ENCODE measurements at regions not wholly inside any gene's neighbourhood (a gene's known extent, or its start where the extent isn't known, plus 50 kb on each side); places are given as distances from the start of the nearest gene placed in this dataset.

GRCh38 chr5:167948251-167948650 is 343.2 kb upstream of the WWC1 start:
- WGBS (ENCODE audit: extremely low coverage, insufficient coverage, insufficient read length) = no CpG with 5 or more reads among the region's 3 CpGs
- H2BK12ac ChIP-seq (ENCODE audit: low read length) = no peak overlapping the region
- H3K79me2 ChIP-seq (ENCODE audit: control insufficient read depth, insufficient read depth, low read length, poor library complexity) = no peaks in the 10 kb centered on the region
- no peak overlapping the region for H3K4me3 ChIP-seq (ENCODE audit: low read depth, low read length)
- H3K27me3 ChIP-seq (ENCODE audit: insufficient read depth, low read length) = no peaks in the 10 kb centered on the region
- no peak overlapping the region for H4K91ac ChIP-seq (ENCODE audit: low read depth, low read length)
- no peak overlapping the region for H3K27ac ChIP-seq (ENCODE audit: low read depth, low read length)
- no peak overlapping the region for H3K14ac ChIP-seq (ENCODE audit: low read length)
- H4K8ac ChIP-seq (ENCODE audit: low read depth, low read length) = no peak overlapping the region
- no peak overlapping the region for H4K12ac ChIP-seq (ENCODE audit: low read depth, low read length)
- H2BK120ac ChIP-seq (ENCODE audit: insufficient read depth, low read length, poor library complexity) = no peak overlapping the region
- DNase-seq = no peak
- H2BK5ac ChIP-seq (ENCODE audit: low read depth, low read length, poor library complexity) = no peak overlapping the region
- H3K9me3 ChIP-seq (ENCODE audit: insufficient read depth, low read depth, low read length) = no peaks in the 10 kb centered on the region
- H3K4ac ChIP-seq (ENCODE audit: low read depth, low read length) = no peak overlapping the region
- H3K4me1 ChIP-seq (ENCODE audit: control insufficient read depth in 1 of 2, insufficient read depth in 2 of 2, low read length in 2 of 2) = peaks cover 30 to 46% of the 10 kb centered on the region in 2 experiments
- peaks cover 33% of the 10 kb centered on the region for H3K79me1 ChIP-seq (ENCODE audit: low read length)
- H3K4me2 ChIP-seq (ENCODE audit: low read length) = no peak overlapping the region
- H3K23ac ChIP-seq (ENCODE audit: low read length) = no peak overlapping the region
- no peak overlapping the region for H3K18ac ChIP-seq (ENCODE audit: low read length)
- H2AFZ ChIP-seq (ENCODE audit: insufficient read depth, low read length, poor library complexity) = no peak overlapping the region
- H3K36me3 ChIP-seq (ENCODE audit: control insufficient read depth in 1 of 2, insufficient read depth in 2 of 2, low read length in 2 of 2) = no peaks in the 10 kb centered on the region
- H2AK5ac ChIP-seq (ENCODE audit: low read length) = no peak overlapping the region
- no peak overlapping the region for H3K9ac ChIP-seq (ENCODE audit: low read length)

GRCh38 chr5:167949435-167949834 is 342.0 kb upstream of the WWC1 start:
- H3K36me3 ChIP-seq (ENCODE audit: control insufficient read depth in 1 of 2, insufficient read depth in 2 of 2, low read length in 2 of 2) = no peaks in the 10 kb centered on the region
- no peaks in the 10 kb centered on the region for H3K79me2 ChIP-seq (ENCODE audit: control insufficient read depth, insufficient read depth, low read length, poor library complexity)
- no peak overlapping the region for H3K14ac ChIP-seq (ENCODE audit: low read length)
- DNase-seq = no peak
- H4K91ac ChIP-seq (ENCODE audit: low read depth, low read length) = no peak overlapping the region
- H3K23ac ChIP-seq (ENCODE audit: low read length) = no peak overlapping the region
- H2BK120ac ChIP-seq (ENCODE audit: insufficient read depth, low read length, poor library complexity) = no peak overlapping the region
- no peak overlapping the region for H2AFZ ChIP-seq (ENCODE audit: insufficient read depth, low read length, poor library complexity)
- H3K4me2 ChIP-seq (ENCODE audit: low read length) = no peak overlapping the region
- H2BK12ac ChIP-seq (ENCODE audit: low read length) = peak overlapping the region; percentile 2
- H3K27me3 ChIP-seq (ENCODE audit: insufficient read depth, low read length) = no peaks in the 10 kb centered on the region
- no CpG with 5 or more reads among the region's 3 CpGs for WGBS (ENCODE audit: extremely low coverage, insufficient coverage, insufficient read length)
- H3K18ac ChIP-seq (ENCODE audit: low read length) = no peak overlapping the region
- H3K4me3 ChIP-seq (ENCODE audit: low read depth, low read length) = no peak overlapping the region
- H4K8ac ChIP-seq (ENCODE audit: low read depth, low read length) = no peak overlapping the region
- no peak overlapping the region for H3K9ac ChIP-seq (ENCODE audit: low read length)
- no peaks in the 10 kb centered on the region for H3K9me3 ChIP-seq (ENCODE audit: insufficient read depth, low read depth, low read length)
- no peak overlapping the region for H3K4ac ChIP-seq (ENCODE audit: low read depth, low read length)
- peak overlapping the region; percentile 11 for H3K27ac ChIP-seq (ENCODE audit: low read depth, low read length)
- H2AK5ac ChIP-seq (ENCODE audit: low read length) = no peak overlapping the region
- peaks cover 30% of the 10 kb centered on the region for H3K79me1 ChIP-seq (ENCODE audit: low read length)
- no peak overlapping the region for H2BK5ac ChIP-seq (ENCODE audit: low read depth, low read length, poor library complexity)
- H4K12ac ChIP-seq (ENCODE audit: low read depth, low read length) = no peak overlapping the region
- peaks cover 26 to 42% of the 10 kb centered on the region in 2 experiments for H3K4me1 ChIP-seq (ENCODE audit: control insufficient read depth in 1 of 2, insufficient read depth in 2 of 2, low read length in 2 of 2)

- H2BK12ac ChIP-seq (ENCODE audit: low read length) = no peak overlapping the region
- no peak overlapping the region for H3K18ac ChIP-seq (ENCODE audit: low read length)
- H3K9me3 ChIP-seq (ENCODE audit: insufficient read depth, low read depth, low read length) = no peaks in the 10 kb centered on the region
- H4K8ac ChIP-seq (ENCODE audit: low read depth, low read length) = no peak overlapping the region
- H3K79me1 ChIP-seq (ENCODE audit: low read length) = peaks cover 25% of the 10 kb centered on the region
- H3K4me1 ChIP-seq (ENCODE audit: control insufficient read depth in 1 of 2, insufficient read depth in 2 of 2, low read length in 2 of 2) = peaks cover 26 to 41% of the 10 kb centered on the region in 2 experiments
- H3K23ac ChIP-seq (ENCODE audit: low read length) = no peak overlapping the region
- peak overlapping the region; percentile 72 for H2BK120ac ChIP-seq (ENCODE audit: insufficient read depth, low read length, poor library complexity)
- H2AFZ ChIP-seq (ENCODE audit: insufficient read depth, low read length, poor library complexity) = peak overlapping the region; percentile 21
- H4K91ac ChIP-seq (ENCODE audit: low read depth, low read length) = peak overlapping the region; percentile 7
- H2BK5ac ChIP-seq (ENCODE audit: low read depth, low read length, poor library complexity) = no peak overlapping the region
- DNase-seq = no peak
- no peak overlapping the region for H3K9ac ChIP-seq (ENCODE audit: low read length)
- H3K79me2 ChIP-seq (ENCODE audit: control insufficient read depth, insufficient read depth, low read length, poor library complexity) = no peaks in the 10 kb centered on the region
- no peaks in the 10 kb centered on the region for H3K27me3 ChIP-seq (ENCODE audit: insufficient read depth, low read length)
- no peak overlapping the region for H3K14ac ChIP-seq (ENCODE audit: low read length)
- peak overlapping the region; percentile 28 for H3K4ac ChIP-seq (ENCODE audit: low read depth, low read length)
- no peak overlapping the region for H3K4me3 ChIP-seq (ENCODE audit: low read depth, low read length)
- peak overlapping the region; percentile 11 for H3K27ac ChIP-seq (ENCODE audit: low read depth, low read length)
- H4K12ac ChIP-seq (ENCODE audit: low read depth, low read length) = no peak overlapping the region
- no peak overlapping the region for H3K4me2 ChIP-seq (ENCODE audit: low read length)
- H3K36me3 ChIP-seq (ENCODE audit: control insufficient read depth in 1 of 2, insufficient read depth in 2 of 2, low read length in 2 of 2) = no peaks in the 10 kb centered on the region
- no peak overlapping the region for H2AK5ac ChIP-seq (ENCODE audit: low read length)
- no CpG with 5 or more reads among the region's 5 CpGs for WGBS (ENCODE audit: extremely low coverage, insufficient coverage, insufficient read length)
These were observed 341.2 kb upstream of the WWC1 start for GRCh38 chr5:167950126-167950721.

GRCh38 chr5:167951116-167951515 is 340.3 kb upstream of the WWC1 start:
- no peak overlapping the region for H3K4ac ChIP-seq (ENCODE audit: low read depth, low read length)
- no peaks in the 10 kb centered on the region for H3K9me3 ChIP-seq (ENCODE audit: insufficient read depth, low read depth, low read length)
- peaks cover 18 to 34% of the 10 kb centered on the region in 2 experiments for H3K4me1 ChIP-seq (ENCODE audit: control insufficient read depth in 1 of 2, insufficient read depth in 2 of 2, low read length in 2 of 2)
- no peak overlapping the region for H4K8ac ChIP-seq (ENCODE audit: low read depth, low read length)
- no peak overlapping the region for H4K12ac ChIP-seq (ENCODE audit: low read depth, low read length)
- WGBS (ENCODE audit: extremely low coverage, insufficient coverage, insufficient read length) = no CpG with 5 or more reads among the region's 4 CpGs
- peak overlapping the region; percentile 17 for H2BK12ac ChIP-seq (ENCODE audit: low read length)
- no peak overlapping the region for H2AK5ac ChIP-seq (ENCODE audit: low read length)
- no peak overlapping the region for H3K4me3 ChIP-seq (ENCODE audit: low read depth, low read length)
- H3K79me2 ChIP-seq (ENCODE audit: control insufficient read depth, insufficient read depth, low read length, poor library complexity) = no peaks in the 10 kb centered on the region
- no peak overlapping the region for H3K27ac ChIP-seq (ENCODE audit: low read depth, low read length)
- no peak overlapping the region for H4K91ac ChIP-seq (ENCODE audit: low read depth, low read length)
- H2BK120ac ChIP-seq (ENCODE audit: insufficient read depth, low read length, poor library complexity) = peak overlapping the region; percentile 31
- H2BK5ac ChIP-seq (ENCODE audit: low read depth, low read length, poor library complexity) = no peak overlapping the region
- H3K14ac ChIP-seq (ENCODE audit: low read length) = no peak overlapping the region
- H3K27me3 ChIP-seq (ENCODE audit: insufficient read depth, low read length) = no peaks in the 10 kb centered on the region
- no peak overlapping the region for H2AFZ ChIP-seq (ENCODE audit: insufficient read depth, low read length, poor library complexity)
- no peak overlapping the region for H3K9ac ChIP-seq (ENCODE audit: low read length)
- no peak overlapping the region for H3K4me2 ChIP-seq (ENCODE audit: low read length)
- no peaks in the 10 kb centered on the region for H3K36me3 ChIP-seq (ENCODE audit: control insufficient read depth in 1 of 2, insufficient read depth in 2 of 2, low read length in 2 of 2)
- H3K79me1 ChIP-seq (ENCODE audit: low read length) = peaks cover 20% of the 10 kb centered on the region
- no peak for DNase-seq
- H3K23ac ChIP-seq (ENCODE audit: low read length) = no peak overlapping the region
- H3K18ac ChIP-seq (ENCODE audit: low read length) = no peak overlapping the region

Data from trophoblast cell (in vitro differentiated cells and primary cell).